ENCODE measurements at regions not wholly inside any gene's neighbourhood (a gene's known extent, or its start where the extent isn't known, plus 50 kb on each side); places are given as distances from the start of the nearest gene placed in this dataset.
"Not testable (repeated sequence)": the region's sequence is repeated elsewhere in the genome, so short reads cannot be mapped to it uniquely, and the experiment has no call there.

DNA sequence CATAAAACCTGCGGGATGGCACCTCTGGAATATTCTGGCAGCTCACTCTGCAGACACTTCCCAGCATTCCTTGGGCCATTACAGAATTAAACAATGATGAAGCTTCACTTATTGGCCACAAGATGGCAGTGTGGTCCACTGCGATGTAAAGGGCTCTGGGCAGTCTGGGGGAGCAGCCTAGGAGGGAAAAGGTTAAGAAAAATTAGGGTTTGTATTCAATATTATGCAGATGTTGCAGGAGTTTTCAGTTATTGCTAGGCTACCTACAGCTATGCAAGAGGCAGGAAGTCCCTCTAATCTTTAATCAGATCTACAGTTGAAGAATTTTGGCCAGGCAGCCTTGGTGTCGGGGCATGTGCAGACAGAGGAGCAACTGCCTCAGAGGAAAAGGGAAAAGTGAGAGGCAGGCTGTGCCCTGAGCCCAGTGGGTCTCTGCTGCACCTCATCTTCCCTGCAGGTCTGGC is 233.2 kb upstream of the PRSS1 start:
- H3K4me3 ChIP-seq = no peak overlapping the region
- TF ChIP-seq POLR2A (IDR thresholded peaks at IDR 0.05) (no peak), CTCF (IDR thresholded peaks at IDR 0.05) (peak in 5 of 6 experiments; percentile 34 to 61 (median 47))
- H3K36me3 ChIP-seq (replicated peaks in 1 of 2) = no peaks in the 10 kb centered on the region
- 23 to 32% (median 27%) methylated on average over 3 of the region's 3 CpGs for WGBS, 4 donors
- H3K9me3 ChIP-seq (replicated peaks in 1 of 3) = no peaks in the 10 kb centered on the region
- no peaks in the 10 kb centered on the region for H3K27me3 ChIP-seq
- no peak overlapping the region for H3K27ac ChIP-seq
- DNase-seq = peak in 1 of 7 donors; percentile 7
- intact Hi-C loops (cut with DNase I) = no loop called here
- no peaks in the 10 kb centered on the region for H3K4me1 ChIP-seq (replicated peaks in 1 of 2)

GRCh38 chr7:142514716-142515115 is 234.6 kb upstream of the PRSS1 start:
- H3K4me1 ChIP-seq (replicated peaks in 1 of 2); H3K9me3 ChIP-seq (replicated peaks in 1 of 3); H3K27ac ChIP-seq; H3K4me3 ChIP-seq; DNase-seq; intact Hi-C loops (cut with DNase I); H3K27me3 ChIP-seq; H3K36me3 ChIP-seq (replicated peaks in 1 of 2): not testable (repeated sequence)
- 40 to 50% (median 45%) methylated on average over 1 of the region's 1 CpG for WGBS, 4 donors

DNA sequence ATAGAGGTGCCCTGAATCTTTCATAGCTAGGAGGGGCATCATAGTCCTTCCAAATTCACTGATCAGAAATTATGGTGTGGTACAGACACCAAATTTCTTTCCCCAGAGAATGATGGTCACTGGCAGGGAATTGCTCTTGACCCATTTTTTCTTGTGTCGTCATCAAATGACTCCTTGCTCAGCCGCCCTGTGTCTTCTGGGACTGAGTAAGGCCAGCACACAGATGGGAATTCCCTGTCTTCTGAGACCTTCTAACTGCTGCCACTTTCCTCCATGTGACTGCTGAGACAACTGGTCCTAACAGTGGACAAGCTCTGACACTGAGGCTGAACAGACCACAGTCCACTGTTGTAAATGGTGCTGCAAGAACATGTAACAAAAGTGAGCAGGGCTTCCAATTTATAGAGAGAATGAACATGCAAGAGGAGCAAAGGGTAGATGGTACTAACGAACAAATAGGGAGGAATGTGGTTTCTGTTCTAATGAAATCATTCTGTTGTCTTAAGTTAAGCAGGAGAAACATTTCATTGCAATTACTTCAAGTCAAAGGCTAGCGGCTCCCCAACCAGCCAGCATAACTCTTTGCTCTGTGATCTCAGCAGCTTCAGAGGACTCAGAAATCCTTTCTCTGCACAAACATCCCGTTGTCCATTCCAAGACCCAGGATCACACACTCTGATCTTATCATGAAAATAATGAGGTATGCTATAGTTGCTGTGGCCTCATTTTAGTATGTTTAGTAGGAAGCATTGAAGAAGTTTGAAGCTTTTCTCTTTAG is 235.9 kb upstream of the PRSS1 start:
- no peaks in the 10 kb centered on the region for H3K36me3 ChIP-seq (replicated peaks in 1 of 2)
- H3K4me3 ChIP-seq = no peak overlapping the region
- intact Hi-C loops (cut with DNase I) = no loop called here
- H3K9me3 ChIP-seq (replicated peaks in 1 of 3) = no peaks in the 10 kb centered on the region
- H3K27ac ChIP-seq = no peak overlapping the region
- 53 to 64% (median 62%) methylated on average over 5 of the region's 5 CpGs for WGBS, 4 donors
- no peak for DNase-seq
- TF ChIP-seq CTCF (IDR thresholded peaks at IDR 0.05) (no peak), POLR2A (IDR thresholded peaks at IDR 0.05) (no peak)
- no peaks in the 10 kb centered on the region for H3K4me1 ChIP-seq (replicated peaks in 1 of 2)
- H3K27me3 ChIP-seq = no peaks in the 10 kb centered on the region

- 80 to 92% (median 84%) methylated on average over 6 to 7 of the region's 7 CpGs for WGBS, 4 donors
- intact Hi-C loops (cut with DNase I) = no loop called here
- H3K4me3 ChIP-seq = no peak overlapping the region
- H3K27ac ChIP-seq = no peak overlapping the region
- H3K9me3 ChIP-seq (replicated peaks in 1 of 3) = no peaks in the 10 kb centered on the region
- DNase-seq = no peak
- no peaks in the 10 kb centered on the region for H3K36me3 ChIP-seq (replicated peaks in 1 of 2)
- TF ChIP-seq POLR2A (IDR thresholded peaks at IDR 0.05) (no peak), CTCF (IDR thresholded peaks at IDR 0.05) (no peak)
- H3K4me1 ChIP-seq (replicated peaks in 1 of 2) = no peaks in the 10 kb centered on the region
- H3K27me3 ChIP-seq = no peaks in the 10 kb centered on the region
These were observed 237.5 kb upstream of the PRSS1 start for GRCh38 chr7:142511801-142512200.

GRCh38 chr7:142511374-142511773 is 237.9 kb upstream of the PRSS1 start:
- intact Hi-C loops (cut with DNase I) = no loop called here
- no peaks in the 10 kb centered on the region for H3K4me1 ChIP-seq (replicated peaks in 1 of 2)
- no peaks in the 10 kb centered on the region for H3K27me3 ChIP-seq
- H3K9me3 ChIP-seq (replicated peaks in 1 of 3) = no peaks in the 10 kb centered on the region
- 44 to 57% (median 52%) methylated on average over 3 of the region's 3 CpGs for WGBS, 4 donors
- H3K4me3 ChIP-seq = no peak overlapping the region
- no peak overlapping the region for H3K27ac ChIP-seq
- DNase-seq = no peak
- no peaks in the 10 kb centered on the region for H3K36me3 ChIP-seq (replicated peaks in 1 of 2)
- TF ChIP-seq CTCF (IDR thresholded peaks at IDR 0.05) (no peak), POLR2A (IDR thresholded peaks at IDR 0.05) (no peak)

DNA sequence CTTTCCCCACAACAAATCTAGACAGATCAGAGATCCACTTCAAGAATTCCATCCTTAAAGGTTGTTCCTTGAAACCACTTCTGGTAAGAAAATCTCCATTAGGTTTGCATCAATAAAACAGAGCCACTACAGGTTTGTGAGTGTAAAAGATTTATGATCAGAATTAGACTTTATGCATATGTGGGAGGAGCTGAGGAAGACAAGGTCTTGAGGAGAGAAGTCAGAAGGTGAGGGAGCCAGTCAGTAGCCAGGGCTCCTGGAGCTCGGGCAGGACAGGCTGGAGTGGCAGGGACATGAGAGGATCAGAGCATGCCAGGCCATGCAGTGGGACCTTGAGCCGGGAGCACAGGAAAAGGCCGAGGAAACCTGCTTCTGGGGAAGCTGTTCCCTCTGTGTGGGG is 240.0 kb upstream of the PRSS1 start:
- 34 to 56% (median 45%) methylated on average over 3 of the region's 3 CpGs for WGBS, 4 donors
- H3K27me3 ChIP-seq; intact Hi-C loops (cut with DNase I); DNase-seq; H3K4me1 ChIP-seq (replicated peaks in 1 of 2); H3K9me3 ChIP-seq (replicated peaks in 1 of 3); H3K36me3 ChIP-seq (replicated peaks in 1 of 2); H3K4me3 ChIP-seq; H3K27ac ChIP-seq: not testable (repeated sequence)
